ENCODE measurements at regions not wholly inside any gene's neighbourhood (a gene's known extent, or its start where the extent isn't known, plus 50 kb on each side); places are given as distances from the start of the nearest gene placed in this dataset.

DNA sequence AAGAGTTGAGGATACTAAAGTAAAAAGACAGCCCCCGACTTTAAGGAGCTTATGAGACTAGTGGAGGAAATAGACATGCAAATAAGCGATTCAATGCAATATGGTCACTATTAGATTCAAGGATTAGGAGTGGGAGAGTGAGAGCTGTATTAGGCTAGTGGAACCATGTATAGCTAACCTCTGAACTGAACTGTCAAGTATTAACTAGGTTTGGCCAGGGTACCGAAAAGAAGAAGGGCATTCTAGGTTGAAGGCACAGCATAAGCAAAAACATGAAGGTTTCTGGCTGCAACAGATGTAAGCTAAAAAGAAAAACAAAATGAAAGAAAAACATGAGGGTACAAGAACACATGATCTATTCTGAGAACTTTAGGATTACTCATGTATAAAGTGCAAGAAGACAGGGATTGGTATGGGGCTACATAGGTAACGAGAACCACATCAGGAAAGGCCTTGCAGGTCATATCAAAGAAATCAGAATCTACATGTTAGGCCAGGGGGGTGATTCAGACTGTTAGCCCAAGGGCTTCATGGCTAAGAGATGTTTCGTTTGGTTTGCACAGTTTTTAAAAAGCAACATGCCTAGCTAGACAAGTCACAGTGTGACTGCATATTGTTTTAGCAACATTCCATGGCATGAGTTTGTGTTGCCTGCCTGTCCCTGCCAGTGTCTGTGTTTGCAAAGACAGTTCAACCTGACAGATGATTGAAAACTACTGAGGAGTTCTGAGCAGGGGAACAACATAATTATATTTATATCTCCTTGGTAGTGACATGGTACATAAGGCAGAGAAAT is 54.4 kb upstream of the HAO2 start:
- no peaks in the 10 kb centered on the region for H4K20me1 ChIP-seq (ENCODE audit: control insufficient read depth, insufficient read depth, low read depth, low read length)
- H3K79me2 ChIP-seq (ENCODE audit: control insufficient read depth, low read length): no peaks in the 10 kb centered on the region
- H3K9me3 ChIP-seq (ENCODE audit: control insufficient read depth, insufficient read depth, low read length): no peaks in the 10 kb centered on the region
- no peaks in the 10 kb centered on the region for H3K36me3 ChIP-seq (ENCODE audit: control insufficient read depth, low read length)
- TF ChIP-seq, protein P1, sequence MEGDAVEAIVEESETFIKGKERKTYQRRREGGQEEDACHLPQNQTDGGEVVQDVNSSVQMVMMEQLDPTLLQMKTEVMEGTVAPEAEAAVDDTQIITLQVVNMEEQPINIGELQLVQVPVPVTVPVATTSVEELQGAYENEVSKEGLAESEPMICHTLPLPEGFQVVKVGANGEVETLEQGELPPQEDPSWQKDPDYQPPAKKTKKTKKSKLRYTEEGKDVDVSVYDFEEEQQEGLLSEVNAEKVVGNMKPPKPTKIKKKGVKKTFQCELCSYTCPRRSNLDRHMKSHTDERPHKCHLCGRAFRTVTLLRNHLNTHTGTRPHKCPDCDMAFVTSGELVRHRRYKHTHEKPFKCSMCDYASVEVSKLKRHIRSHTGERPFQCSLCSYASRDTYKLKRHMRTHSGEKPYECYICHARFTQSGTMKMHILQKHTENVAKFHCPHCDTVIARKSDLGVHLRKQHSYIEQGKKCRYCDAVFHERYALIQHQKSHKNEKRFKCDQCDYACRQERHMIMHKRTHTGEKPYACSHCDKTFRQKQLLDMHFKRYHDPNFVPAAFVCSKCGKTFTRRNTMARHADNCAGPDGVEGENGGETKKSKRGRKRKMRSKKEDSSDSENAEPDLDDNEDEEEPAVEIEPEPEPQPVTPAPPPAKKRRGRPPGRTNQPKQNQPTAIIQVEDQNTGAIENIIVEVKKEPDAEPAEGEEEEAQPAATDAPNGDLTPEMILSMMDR (IDR thresholded peaks at IDR 0.05; ENCODE audit: low read depth, low read length, poor library complexity, severe bottlenecking): no peak
- TF ChIP-seq EZH2phosphoT487 (IDR thresholded peaks at IDR 0.05; ENCODE audit: borderline replicate concordance, low read length): no peak
- H3K4me2 ChIP-seq (ENCODE audit: low read length): no peak overlapping the region
- no peaks in the 10 kb centered on the region for H3F3A ChIP-seq (ENCODE audit: control insufficient read depth, insufficient read depth)
- H3K4me3 ChIP-seq (ENCODE audit: low read length): no peak overlapping the region
- no peaks in the 10 kb centered on the region for H3K27me3 ChIP-seq (ENCODE audit: control insufficient read depth, low read length)
- H3K27ac ChIP-seq (ENCODE audit: low read depth, low read length): no peak overlapping the region
- no peaks in the 10 kb centered on the region for H3K4me1 ChIP-seq (ENCODE audit: control insufficient read depth, low read length)
- no peaks in the 10 kb centered on the region for H3K9me2 ChIP-seq (replicated peaks; ENCODE audit: control insufficient read depth, low read length)

DNA sequence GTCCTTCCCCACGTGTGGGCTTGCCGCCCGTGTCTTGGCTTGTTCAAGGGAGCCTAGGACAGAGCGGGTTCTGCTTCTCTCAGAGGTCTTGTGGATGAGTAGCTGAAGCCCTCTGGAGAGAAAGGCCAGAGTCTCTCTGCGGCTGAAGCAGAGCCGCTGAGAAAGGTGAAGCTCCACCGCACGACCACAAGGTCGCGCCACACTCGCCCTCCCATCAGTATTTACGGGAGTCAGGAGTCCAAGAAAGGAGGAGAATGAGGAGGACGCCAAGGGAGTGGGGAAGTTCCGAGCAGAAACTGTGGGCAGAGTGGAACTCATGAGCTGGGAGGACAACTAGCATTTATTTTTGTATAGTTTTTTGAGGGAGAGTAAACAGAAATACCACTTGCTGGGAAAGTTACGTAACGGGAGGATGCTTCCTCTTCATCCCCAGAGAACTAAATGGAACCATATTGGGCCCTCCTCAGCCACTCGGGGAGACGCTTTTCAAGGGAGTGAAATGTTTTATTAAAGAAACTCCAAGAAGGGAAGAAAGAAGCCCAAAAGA is 51.6 kb upstream of the HAO2 start:
- Histone ChIP-seq H3K79me2 (ENCODE audit: control insufficient read depth, low read length) (no peaks in the 10 kb centered on the region), H3K4me1 (ENCODE audit: control insufficient read depth, low read length) (no peaks in the 10 kb centered on the region), H3K27ac (ENCODE audit: low read depth, low read length) (no peak overlapping the region), H3K4me3 (ENCODE audit: low read length) (no peak overlapping the region), H3K27me3 (ENCODE audit: control insufficient read depth, low read length) (no peaks in the 10 kb centered on the region), H3K4me2 (ENCODE audit: low read length) (no peak overlapping the region), H3F3A (ENCODE audit: control insufficient read depth, insufficient read depth) (no peaks in the 10 kb centered on the region), H3K9me3 (ENCODE audit: control insufficient read depth, insufficient read depth, low read length) (no peaks in the 10 kb centered on the region), H3K9me2 (replicated peaks; ENCODE audit: control insufficient read depth, low read length) (no peaks in the 10 kb centered on the region), H3K36me3 (ENCODE audit: control insufficient read depth, low read length) (no peaks in the 10 kb centered on the region), H4K20me1 (ENCODE audit: control insufficient read depth, insufficient read depth, low read depth, low read length) (no peaks in the 10 kb centered on the region)
- TF ChIP-seq EZH2phosphoT487 (IDR thresholded peaks at IDR 0.05; ENCODE audit: borderline replicate concordance, low read length): no peak
- TF ChIP-seq, protein P1 (IDR thresholded peaks at IDR 0.05; ENCODE audit: low read depth, low read length, poor library complexity, severe bottlenecking): no peak

DNA sequence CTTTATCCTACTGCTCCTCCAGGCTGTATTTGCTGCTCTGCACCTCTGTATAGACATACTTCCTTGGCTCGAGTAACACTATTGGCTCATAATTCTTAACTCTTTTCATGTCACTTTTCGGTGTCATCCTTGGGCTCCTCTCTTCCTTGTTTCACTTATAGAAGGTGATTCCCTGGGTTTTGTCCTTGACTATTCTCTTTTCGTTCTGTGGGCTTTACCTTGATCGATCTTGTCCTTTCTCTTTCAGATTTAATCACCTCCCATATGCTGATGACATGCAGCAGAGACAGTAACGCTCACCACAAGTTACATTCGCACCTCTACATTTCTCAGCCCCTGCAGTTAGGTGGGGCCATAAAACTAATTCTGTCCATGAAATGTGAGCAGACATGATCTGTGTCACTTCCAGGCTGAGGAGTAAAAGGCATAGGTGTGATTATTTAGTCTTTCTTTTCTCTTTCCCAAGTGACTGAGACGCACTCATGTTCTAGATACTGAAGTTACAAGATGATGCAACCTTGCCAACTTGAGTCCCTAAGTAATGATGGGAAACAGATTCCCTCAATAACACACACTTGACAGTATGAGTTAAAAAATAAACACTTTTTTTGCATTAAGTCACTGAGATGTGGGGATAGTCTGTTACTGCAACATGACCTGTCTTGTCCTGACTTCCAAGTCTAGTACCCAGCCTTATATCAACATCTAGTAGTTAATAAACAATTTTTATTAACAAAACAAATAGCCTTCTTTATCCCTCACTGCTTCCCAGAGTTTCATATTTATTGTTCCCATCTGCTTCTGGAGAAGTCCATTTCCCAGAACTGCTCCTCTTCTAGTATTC is 49.9 kb upstream of the HAO2 start:
- no peak for TF ChIP-seq EZH2phosphoT487 (IDR thresholded peaks at IDR 0.05; ENCODE audit: borderline replicate concordance, low read length)
- no peak overlapping the region for H3K4me3 ChIP-seq (ENCODE audit: low read length)
- H4K20me1 ChIP-seq (ENCODE audit: control insufficient read depth, insufficient read depth, low read depth, low read length): no peaks in the 10 kb centered on the region
- H3F3A ChIP-seq (ENCODE audit: control insufficient read depth, insufficient read depth): no peaks in the 10 kb centered on the region
- H3K4me1 ChIP-seq (ENCODE audit: control insufficient read depth, low read length): no peaks in the 10 kb centered on the region
- no peaks in the 10 kb centered on the region for H3K9me3 ChIP-seq (ENCODE audit: control insufficient read depth, insufficient read depth, low read length)
- H3K27ac ChIP-seq (ENCODE audit: low read depth, low read length): no peak overlapping the region
- no peaks in the 10 kb centered on the region for H3K9me2 ChIP-seq (replicated peaks; ENCODE audit: control insufficient read depth, low read length)
- H3K36me3 ChIP-seq (ENCODE audit: control insufficient read depth, low read length): no peaks in the 10 kb centered on the region
- H3K79me2 ChIP-seq (ENCODE audit: control insufficient read depth, low read length): no peaks in the 10 kb centered on the region
- no peaks in the 10 kb centered on the region for H3K27me3 ChIP-seq (ENCODE audit: control insufficient read depth, low read length)
- H3K4me2 ChIP-seq (ENCODE audit: low read length): no peak overlapping the region

All from DOHH2 (cell line).